CD14-positive monocyte (primary cell): ENCODE measurements at regions not wholly inside any gene's neighbourhood (a gene's known extent, or its start where the extent isn't known, plus 50 kb on each side); places are given as distances from the start of the nearest gene placed in this dataset.
A peak's percentile ranks its signal among the peaks of the same experiment; 100 is the strongest.

Experiments used
- DNase-seq, 3 donors: peaks; one replicate each; pipeline ENCODE4 v3.0.0-alpha.2; 2011 to 2022
- H2AFZ ChIP-seq: 2 replicates; pipeline ENCODE4 v1.6.0; 2012; ENCODE audit warnings: mild to moderate bottlenecking, low read depth, low read length, inconsistent platforms; ENCODE audit not compliant: insufficient read depth, poor library complexity, severe bottlenecking
- H3K27ac ChIP-seq, 2 donors: 1 replicate in 1 of 2; 2 replicates in 1 of 2; pipeline ENCODE4 v1.5.1; 2012 to 2013; ENCODE audit warnings: low read length in 2 of 2, control low read depth in 1 of 2, inconsistent platforms in 1 of 2, low read depth in 1 of 2, mild to moderate bottlenecking in 1 of 2
- H3K27me3 ChIP-seq, 2 donors: one replicate each; pipeline versions ENCODE4 v1.6.0 to v1.6.1; 2011 to 2013; ENCODE audit warnings: low read length in 2 of 2; ENCODE audit not compliant: control insufficient read depth in 2 of 2, insufficient read depth in 2 of 2
- H3K36me3 ChIP-seq, 2 donors: replicated peaks in 1 of 2; 1 replicate in 1 of 2; 2 replicates in 1 of 2; pipeline versions ENCODE4 v1.5.1 to v1.6.1; 2012 to 2013; ENCODE audit warnings: low read length in 2 of 2, control low read depth in 1 of 2, inconsistent platforms in 1 of 2, mild to moderate bottlenecking in 1 of 2; ENCODE audit not compliant: insufficient read depth in 2 of 2, control insufficient read depth in 1 of 2
- H3K4me1 ChIP-seq, 2 donors: 1 replicate in 1 of 2; 2 replicates in 1 of 2; pipeline versions ENCODE4 v1.5.1 to v1.6.1; 2012 to 2013; ENCODE audit warnings: low read length in 2 of 2, control low read depth in 1 of 2, inconsistent platforms in 1 of 2, mild to moderate bottlenecking in 1 of 2, moderate library complexity in 1 of 2; ENCODE audit not compliant: insufficient read depth in 2 of 2, control insufficient read depth in 1 of 2
- H3K4me2 ChIP-seq: replicated peaks from 2 replicates; pipeline ENCODE3; 2012; ENCODE audit warnings: low read length, moderate library complexity, mild to moderate bottlenecking; ENCODE audit not compliant: poor library complexity, severe bottlenecking; ENCODE audit errors: extremely low read depth
- H3K4me3 ChIP-seq, 3 experiments: fragments of 200-600 bp in 1 of 3; sonication (generic) in 1 of 3; replicated peaks in 1 of 3; 1 replicate in 2 of 3; 2 replicates in 1 of 3; pipeline ENCODE4 v1.5.1; 2011 to 2013; ENCODE audit warnings: low read length in 3 of 3, mild to moderate bottlenecking in 3 of 3, control low read depth in 2 of 3, low read depth in 2 of 3, inconsistent platforms in 1 of 3, moderate library complexity in 1 of 3
- H3K79me2 ChIP-seq: 2 replicates; pipeline ENCODE4 v1.6.0; 2012; ENCODE audit warnings: mild to moderate bottlenecking, control low read depth, inconsistent platforms, low read length, moderate library complexity; ENCODE audit not compliant: insufficient read depth
- H3K9ac ChIP-seq: 2 replicates; pipeline ENCODE4 v1.6.0; 2017; ENCODE audit warnings: low read length, mild to moderate bottlenecking; ENCODE audit not compliant: insufficient read depth, poor library complexity, severe bottlenecking
- H3K9me3 ChIP-seq, 2 donors: replicated peaks in 1 of 2; 1 replicate in 1 of 2; 2 replicates in 1 of 2; pipeline versions ENCODE4 v1.5.1 to v1.6.1; 2012 to 2013; ENCODE audit warnings: low read length in 2 of 2, control low read depth in 1 of 2; ENCODE audit not compliant: control insufficient read depth in 1 of 2, insufficient read depth in 1 of 2
- H4K20me1 ChIP-seq: 2 replicates; pipeline ENCODE4 v1.6.0; 2012; ENCODE audit warnings: mild to moderate bottlenecking, low read length, control low read depth, moderate library complexity; ENCODE audit not compliant: insufficient read depth
- H3K27ac Mint-ChIP-seq, 7 donors: one replicate each; pipeline ENCODE4 v1.8.0; 2020; ENCODE audit warnings: mild to moderate bottlenecking in 7 of 7, mixed read lengths in 7 of 7, moderate library complexity in 6 of 7, inconsistent platforms in 2 of 7
- H3K27me3 Mint-ChIP-seq, 3 donors: one replicate each; pipeline ENCODE4 v1.8.0; 2021 to 2022; ENCODE audit warnings: low read depth in 3 of 3, mild to moderate bottlenecking in 3 of 3, mixed read lengths in 3 of 3, moderate library complexity in 3 of 3, inconsistent platforms in 1 of 3
- H3K36me3 Mint-ChIP-seq, 2 donors: one replicate each; pipeline ENCODE4 v1.8.0; 2020; ENCODE audit warnings: mixed read lengths in 2 of 2, inconsistent platforms in 1 of 2, mild to moderate bottlenecking in 1 of 2
- H3K4me1 Mint-ChIP-seq: one replicate; pipeline ENCODE4 v1.8.0; 2020; ENCODE audit warnings: mild to moderate bottlenecking, mixed read lengths
- H3K4me3 Mint-ChIP-seq, 2 donors: one replicate each; pipeline ENCODE4 v1.8.0; 2020; ENCODE audit warnings: mild to moderate bottlenecking in 2 of 2, mixed read lengths in 2 of 2, moderate library complexity in 1 of 2
- H3K9me3 Mint-ChIP-seq, 7 donors: one replicate each; pipeline ENCODE4 v1.8.0; 2020 to 2022; ENCODE audit warnings: mixed read lengths in 7 of 7, mild to moderate bottlenecking in 6 of 7, moderate library complexity in 6 of 7, inconsistent platforms in 2 of 7
- CTCF ChIP-seq: fragments of 200-600 bp; IDR thresholded peaks from one replicate; pipeline ENCODE4 v1.8.0; 2022; ENCODE audit warnings: antibody characterized with exemption, mild to moderate bottlenecking
- WGBS: methylation state at CpG from one replicate; pipeline ENCODE4 v1.1.5; 2013; ENCODE audit warnings: missing lambda C conversion rate; ENCODE audit not compliant: insufficient coverage; 5-methylcytosine and 5-hydroxymethylcytosine counted together
- intact Hi-C, 2 donors: fragments of 100-400 bp; cut with micrococcal nuclease; formaldehyde crosslinking; loops; one replicate each; pipeline versions ENCODE4 v1.15.0 to v1.15.1; 2023

GRCh38 chr13:50409220-50409619 lies 394.0 kb downstream of the KCNRG start:
- Histone ChIP-seq H3K9ac (no peak overlapping the region), H3K4me2 (no peak overlapping the region), H3K79me2 (no peaks in the 10 kb centered on the region), H3K27ac (no peak overlapping the region), H2AFZ (no peak overlapping the region), H3K4me1 (no peaks in the 10 kb centered on the region), H3K4me3 (no peak overlapping the region), H4K20me1 (no peaks in the 10 kb centered on the region), H3K36me3 (no peaks in the 10 kb centered on the region), H3K9me3 (no peaks in the 10 kb centered on the region), H3K27me3 (no peaks in the 10 kb centered on the region)
- H3K27me3 Mint-ChIP-seq: peaks cover 2 to 5% (median 5%) of the 10 kb centered on the region in 3 donors
- peaks cover 0 to 1% (median 0%) of the 10 kb centered on the region in 7 donors for H3K9me3 Mint-ChIP-seq
- no peak overlapping the region for H3K4me3 Mint-ChIP-seq
- no peak for TF ChIP-seq CTCF
- 100% methylated on average over 1 of the region's 2 CpGs for WGBS
- peak overlapping the region in 1 of 7 donors; percentile 61 for H3K27ac Mint-ChIP-seq
- no peaks in the 10 kb centered on the region for H3K36me3 Mint-ChIP-seq
- intact Hi-C loops: no loop called here
- DNase-seq: no peak
- H3K4me1 Mint-ChIP-seq: no peaks in the 10 kb centered on the region

GRCh38 chr13:50410921-50411746 lies 395.9 kb downstream of the KCNRG start:
- 97% methylated on average over 5 of the region's 5 CpGs for WGBS
- Mint-ChIP-seq H3K4me3 (no peak overlapping the region), H3K27ac (no peak overlapping the region), H3K9me3 (peaks cover 0 to 8% (median 4%) of the 10 kb centered on the region in 7 donors), H3K36me3 (no peaks in the 10 kb centered on the region), H3K27me3 (peaks cover 2 to 5% (median 3%) of the 10 kb centered on the region in 3 donors), H3K4me1 (no peaks in the 10 kb centered on the region)
- no peaks in the 10 kb centered on the region for H3K4me1 ChIP-seq
- no peak overlapping the region for H3K4me3 ChIP-seq
- no peak overlapping the region for H3K27ac ChIP-seq
- DNase-seq: no peak
- H3K36me3 ChIP-seq: no peaks in the 10 kb centered on the region
- intact Hi-C loops: no loop called here
- peaks cover 0 to 2% of the 10 kb centered on the region in 2 donors for H3K9me3 ChIP-seq
- H3K79me2 ChIP-seq: no peaks in the 10 kb centered on the region
- no peaks in the 10 kb centered on the region for H4K20me1 ChIP-seq
- H3K27me3 ChIP-seq: no peaks in the 10 kb centered on the region
- no peak overlapping the region for H3K9ac ChIP-seq
- no peak for TF ChIP-seq CTCF
- H3K4me2 ChIP-seq: no peak overlapping the region
- H2AFZ ChIP-seq: no peak overlapping the region
